Omental fat pad (tissue), 3 donors: ENCODE measurements at regions not wholly inside any gene's neighbourhood (a gene's known extent, or its start where the extent isn't known, plus 50 kb on each side); places are given as distances from the start of the nearest gene placed in this dataset.

Source experiments
- ATAC-seq: fragments of 150-250 bp; one replicate; pipeline ENCODE4 v1.9.1; 2016; ENCODE audit warnings: mild to moderate bottlenecking, moderate library complexity; ENCODE audit not compliant: low FRiP score
- DNase-seq: peaks from one replicate; pipeline ENCODE4 v3.0.0-alpha.2; 2019; ENCODE audit warnings: low spot score
- CTCF ChIP-seq, 3 donors: fragments of 450-650 bp; IDR thresholded peaks; one replicate each; pipeline ENCODE4 v1.5.1; 2016 to 2017; ENCODE audit warnings: antibody characterized with exemption in 3 of 3, mild to moderate bottlenecking in 3 of 3, moderate library complexity in 2 of 3

- ATAC-seq (no peak), DNase-seq (no peak)
- no peak for TF ChIP-seq CTCF (IDR thresholded peaks at IDR 0.05)
These were observed 325.8 kb upstream of the MEF2C start for GRCh38 chr5:89208811-89209210.

DNA sequence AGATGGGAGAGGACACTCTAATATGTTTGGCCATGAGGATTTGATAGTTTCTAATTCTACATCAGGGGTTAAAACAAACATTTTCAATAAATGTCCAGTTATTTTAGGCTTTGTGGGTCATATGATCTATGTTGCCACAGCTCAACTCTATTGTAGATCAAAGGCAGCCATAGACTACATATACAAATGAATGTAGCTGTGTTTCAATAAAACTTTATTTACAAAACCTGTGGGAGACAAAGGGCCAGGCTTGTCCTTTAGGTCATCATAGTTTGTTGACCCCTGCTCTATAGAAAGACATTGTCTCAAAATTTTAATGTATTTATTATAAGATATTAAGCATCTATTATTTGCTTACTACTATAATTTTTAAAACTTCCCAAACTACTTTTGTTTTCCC, 325.4 kb upstream of the MEF2C start:
- ATAC-seq (no peak), DNase-seq (no peak)
- TF ChIP-seq CTCF (IDR thresholded peaks at IDR 0.05), result no peak

DNA sequence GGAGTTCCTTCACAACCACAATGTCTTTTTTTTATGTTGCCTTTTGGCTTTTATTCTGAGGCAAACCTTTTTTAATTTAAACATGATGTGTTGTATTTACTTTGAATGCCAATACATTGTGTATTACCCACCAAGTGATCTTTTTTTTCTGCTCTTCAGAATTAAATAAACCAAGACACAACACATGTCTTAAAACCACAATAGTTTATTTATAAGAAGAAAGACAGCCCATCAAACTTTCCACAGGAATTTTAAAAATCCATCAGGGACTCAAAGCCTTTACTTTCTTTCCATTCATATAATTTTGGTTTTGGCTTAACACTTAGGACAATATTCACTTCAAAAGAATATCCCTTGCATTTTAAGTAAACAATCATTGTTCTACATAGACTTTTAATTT, 321.8 kb upstream of the MEF2C start:
- no peak for TF ChIP-seq CTCF (IDR thresholded peaks at IDR 0.05)
- ATAC-seq, result no peak
- DNase-seq, result no peak

DNA sequence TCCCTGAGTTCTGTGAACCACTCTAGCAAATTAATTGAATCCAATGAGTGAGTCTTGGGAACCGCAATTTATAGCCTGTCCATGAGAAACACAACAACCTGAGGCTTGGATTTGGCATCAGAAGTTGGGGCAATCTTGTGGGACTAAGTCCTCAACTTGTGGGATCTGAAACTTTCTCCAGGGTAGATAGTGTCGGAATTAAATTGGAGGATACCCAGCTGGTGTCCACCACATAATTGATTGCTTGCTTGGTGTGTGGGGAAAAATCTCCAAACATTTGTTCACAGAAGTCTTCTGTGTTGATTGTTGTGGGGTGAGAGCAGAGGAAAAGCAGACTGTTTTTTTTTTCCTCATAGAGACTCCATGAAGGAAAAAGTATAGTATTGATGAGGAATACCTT, 320.6 kb upstream of the MEF2C start:
- ATAC-seq (no peak), DNase-seq (no peak)
- TF ChIP-seq CTCF (IDR thresholded peaks at IDR 0.05), result no peak

DNA sequence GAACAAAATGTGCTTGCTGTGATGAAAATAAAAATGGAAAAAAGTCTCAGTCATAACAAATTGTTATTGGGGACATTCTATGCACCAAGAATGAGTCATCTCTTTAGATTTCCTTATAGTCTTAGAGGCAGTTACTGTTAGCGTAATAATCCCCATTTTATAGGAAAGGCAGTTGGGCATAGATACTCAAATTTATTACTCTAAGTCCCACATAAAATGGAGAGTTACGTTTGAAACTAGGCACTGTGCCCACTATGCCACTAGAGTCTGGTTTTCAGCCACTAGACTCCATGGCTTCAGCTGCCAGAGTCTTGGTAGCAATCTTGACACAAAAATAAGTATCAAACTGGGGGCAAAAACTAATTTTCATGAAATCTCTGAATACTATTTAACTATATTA, 317.9 kb upstream of the MEF2C start:
- no peak for ATAC-seq
- TF ChIP-seq CTCF (IDR thresholded peaks at IDR 0.05), result no peak
- no peak for DNase-seq

DNA sequence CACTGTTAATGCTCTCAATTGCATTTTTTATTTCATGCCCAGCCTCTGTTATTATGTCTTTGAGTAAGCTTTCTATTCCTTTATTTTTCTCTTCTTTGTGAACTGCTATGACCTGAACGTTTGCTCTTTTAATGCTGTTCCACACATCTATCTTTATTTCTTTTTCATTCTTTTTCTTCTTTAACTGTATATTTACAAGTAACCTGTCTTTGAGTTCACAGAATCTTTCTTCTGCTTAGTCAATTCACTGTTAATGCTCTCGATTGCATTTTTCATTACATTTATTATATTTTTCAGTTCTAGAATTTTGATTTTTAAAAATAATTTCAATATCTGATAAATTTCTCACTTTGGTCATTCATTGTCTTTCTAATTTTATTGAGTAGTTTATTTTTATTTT, 316.3 kb upstream of the MEF2C start:
- no peak for TF ChIP-seq CTCF (IDR thresholded peaks at IDR 0.05)
- DNase-seq, result no peak
- ATAC-seq, result no peak

DNA sequence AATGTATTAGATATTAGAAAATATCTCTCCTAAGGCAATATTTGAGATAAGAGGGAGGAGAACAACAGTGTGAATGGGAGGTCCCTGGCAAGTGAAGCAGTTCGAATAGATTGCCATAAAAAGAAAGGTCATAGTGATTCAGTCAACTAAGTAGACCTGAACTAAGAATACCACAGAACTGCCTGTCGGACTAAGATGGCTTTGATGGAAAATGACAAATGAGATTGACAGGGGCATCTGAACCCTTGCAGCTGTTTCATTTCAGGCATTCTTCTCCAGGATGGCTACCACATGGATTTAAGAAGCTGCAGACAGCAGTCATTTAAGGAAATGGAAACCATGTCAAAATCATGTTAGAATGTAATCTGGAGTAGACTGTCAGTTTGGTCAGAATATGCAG, 308.4 kb upstream of the MEF2C start:
- no peak for TF ChIP-seq CTCF (IDR thresholded peaks at IDR 0.05)
- DNase-seq (no peak), ATAC-seq (no peak)
